Endothelial cell of umbilical vein (primary cell): ENCODE measurements at regions not wholly inside any gene's neighbourhood (a gene's known extent, or its start where the extent isn't known, plus 50 kb on each side); places are given as distances from the start of the nearest gene placed in this dataset.

Source experiments
- POLR2AphosphoS5 ChIP-seq: IDR thresholded peaks from 2 replicates; pipeline ENCODE4 v1.6.1; 2012; ENCODE audit warnings: low read depth, mild to moderate bottlenecking, control low read depth, low read length, moderate library complexity; ENCODE audit not compliant: insufficient read depth
- TF ChIP-seq, protein P1 (sequence below), 2 donors: IDR thresholded peaks; 1 replicate in 1 of 2; 2 replicates in 1 of 2; pipeline ENCODE4 v1.5.1; 2011; ENCODE audit warnings: low read length in 2 of 2, mild to moderate bottlenecking in 2 of 2, moderate library complexity in 2 of 2, control low read depth in 1 of 2, inconsistent platforms in 1 of 2, low read depth in 1 of 2; ENCODE audit not compliant: insufficient read depth in 1 of 2; ENCODE audit errors: extremely low read depth in 1 of 2

DNA sequence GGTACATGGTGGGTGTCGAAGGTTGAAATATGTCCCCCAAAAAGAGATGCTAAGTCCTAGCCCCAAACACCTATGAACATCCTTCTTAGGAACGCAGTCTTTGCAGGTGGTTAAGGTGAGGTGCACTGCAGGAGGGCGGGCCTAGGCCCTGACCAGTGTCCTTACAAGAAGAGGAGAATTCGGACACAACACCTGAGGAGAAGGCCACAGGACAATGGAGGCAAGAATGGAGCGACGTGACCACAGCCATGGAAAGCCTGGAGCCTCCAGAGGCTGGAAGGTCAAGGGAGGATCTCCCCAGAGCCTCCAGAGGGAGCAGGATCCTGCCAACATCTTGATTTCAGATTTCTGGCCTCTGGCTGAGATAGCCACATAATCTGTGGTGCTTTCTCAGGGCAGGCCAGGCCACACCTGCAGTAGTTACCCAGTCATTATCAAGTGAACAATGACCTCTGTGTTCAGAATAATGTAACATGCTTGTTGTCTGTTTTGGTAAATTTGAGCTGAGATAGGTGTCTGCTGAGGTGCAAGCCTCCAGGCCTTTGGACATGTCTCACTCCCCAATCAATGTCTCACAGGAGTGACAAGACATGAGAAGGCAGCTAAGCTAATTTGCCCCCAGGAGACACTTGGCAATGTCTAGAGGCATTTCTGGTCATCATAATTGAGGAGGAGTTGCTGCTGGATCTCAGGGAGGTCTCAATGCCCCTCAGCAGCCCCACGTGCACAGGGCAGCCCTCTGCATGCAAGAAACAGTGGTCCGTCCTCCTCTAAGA lies 498.9 kb downstream of the BRD1 start:
- TF ChIP-seq, protein P1, sequence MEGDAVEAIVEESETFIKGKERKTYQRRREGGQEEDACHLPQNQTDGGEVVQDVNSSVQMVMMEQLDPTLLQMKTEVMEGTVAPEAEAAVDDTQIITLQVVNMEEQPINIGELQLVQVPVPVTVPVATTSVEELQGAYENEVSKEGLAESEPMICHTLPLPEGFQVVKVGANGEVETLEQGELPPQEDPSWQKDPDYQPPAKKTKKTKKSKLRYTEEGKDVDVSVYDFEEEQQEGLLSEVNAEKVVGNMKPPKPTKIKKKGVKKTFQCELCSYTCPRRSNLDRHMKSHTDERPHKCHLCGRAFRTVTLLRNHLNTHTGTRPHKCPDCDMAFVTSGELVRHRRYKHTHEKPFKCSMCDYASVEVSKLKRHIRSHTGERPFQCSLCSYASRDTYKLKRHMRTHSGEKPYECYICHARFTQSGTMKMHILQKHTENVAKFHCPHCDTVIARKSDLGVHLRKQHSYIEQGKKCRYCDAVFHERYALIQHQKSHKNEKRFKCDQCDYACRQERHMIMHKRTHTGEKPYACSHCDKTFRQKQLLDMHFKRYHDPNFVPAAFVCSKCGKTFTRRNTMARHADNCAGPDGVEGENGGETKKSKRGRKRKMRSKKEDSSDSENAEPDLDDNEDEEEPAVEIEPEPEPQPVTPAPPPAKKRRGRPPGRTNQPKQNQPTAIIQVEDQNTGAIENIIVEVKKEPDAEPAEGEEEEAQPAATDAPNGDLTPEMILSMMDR (IDR thresholded peaks at IDR 0.05; ENCODE audit: extremely low read depth in 1 of 2, insufficient read depth in 1 of 2, low read depth in 1 of 2, low read length in 2 of 2) = no peak
- no peak for TF ChIP-seq POLR2AphosphoS5
